ENCODE measurements at regions not wholly inside any gene's neighbourhood (a gene's known extent, or its start where the extent isn't known, plus 50 kb on each side); places are given as distances from the start of the nearest gene placed in this dataset.

DNA sequence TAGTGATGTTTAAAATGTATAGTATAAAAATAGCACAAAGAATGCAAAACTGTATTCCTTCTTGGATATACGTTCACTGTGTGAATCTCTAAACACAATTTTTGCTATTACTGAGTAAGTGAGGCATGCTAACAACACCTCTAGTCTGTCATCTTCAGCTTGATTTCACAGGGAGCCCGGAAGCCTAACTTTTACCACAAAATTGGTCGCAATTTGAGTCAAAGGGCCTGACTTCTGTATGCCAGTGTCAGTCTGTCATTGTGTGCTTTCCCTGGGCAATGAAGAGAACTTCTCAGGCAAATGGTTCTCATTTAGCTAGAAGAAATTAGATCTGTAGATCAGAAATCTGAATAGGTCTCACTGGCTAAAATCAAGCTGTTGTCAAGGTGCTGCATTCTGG, 1059.5 kb downstream of the FAM181B start:
- DNase-seq (ENCODE audit: low spot score) (no peak), FAIRE-seq (no peak), ATAC-seq (no peak)
- H3K36me3 ChIP-seq (replicated peaks in 1 of 2; ENCODE audit: control insufficient read depth in 1 of 2, insufficient read depth in 2 of 2, low read length in 2 of 2): no peaks in the 10 kb centered on the region
- POLR2A ChIA-PET: no interaction called here
- intact Hi-C loops (cut with micrococcal nuclease; ENCODE audit: unreplicated experiment): no loop called here
- H3K4me2 ChIP-seq (ENCODE audit: low read depth, low read length): no peak overlapping the region
- H3K4me1 ChIP-seq (ENCODE audit: insufficient read depth, low read length): no peaks in the 10 kb centered on the region
- H3K4me3 ChIP-seq (replicated peaks in 1 of 3; ENCODE audit: insufficient read depth in 1 of 3, low read depth in 2 of 3, low read length in 3 of 3): no peak overlapping the region
- no peak overlapping the region for H3K9ac ChIP-seq (ENCODE audit: insufficient read depth, low read depth, low read length)
- H2AFZ ChIP-seq (ENCODE audit: low read length): no peak overlapping the region
- H3K9me3 ChIP-seq (ENCODE audit: low read length): no peaks in the 10 kb centered on the region
- TF ChIP-seq, protein P1, sequence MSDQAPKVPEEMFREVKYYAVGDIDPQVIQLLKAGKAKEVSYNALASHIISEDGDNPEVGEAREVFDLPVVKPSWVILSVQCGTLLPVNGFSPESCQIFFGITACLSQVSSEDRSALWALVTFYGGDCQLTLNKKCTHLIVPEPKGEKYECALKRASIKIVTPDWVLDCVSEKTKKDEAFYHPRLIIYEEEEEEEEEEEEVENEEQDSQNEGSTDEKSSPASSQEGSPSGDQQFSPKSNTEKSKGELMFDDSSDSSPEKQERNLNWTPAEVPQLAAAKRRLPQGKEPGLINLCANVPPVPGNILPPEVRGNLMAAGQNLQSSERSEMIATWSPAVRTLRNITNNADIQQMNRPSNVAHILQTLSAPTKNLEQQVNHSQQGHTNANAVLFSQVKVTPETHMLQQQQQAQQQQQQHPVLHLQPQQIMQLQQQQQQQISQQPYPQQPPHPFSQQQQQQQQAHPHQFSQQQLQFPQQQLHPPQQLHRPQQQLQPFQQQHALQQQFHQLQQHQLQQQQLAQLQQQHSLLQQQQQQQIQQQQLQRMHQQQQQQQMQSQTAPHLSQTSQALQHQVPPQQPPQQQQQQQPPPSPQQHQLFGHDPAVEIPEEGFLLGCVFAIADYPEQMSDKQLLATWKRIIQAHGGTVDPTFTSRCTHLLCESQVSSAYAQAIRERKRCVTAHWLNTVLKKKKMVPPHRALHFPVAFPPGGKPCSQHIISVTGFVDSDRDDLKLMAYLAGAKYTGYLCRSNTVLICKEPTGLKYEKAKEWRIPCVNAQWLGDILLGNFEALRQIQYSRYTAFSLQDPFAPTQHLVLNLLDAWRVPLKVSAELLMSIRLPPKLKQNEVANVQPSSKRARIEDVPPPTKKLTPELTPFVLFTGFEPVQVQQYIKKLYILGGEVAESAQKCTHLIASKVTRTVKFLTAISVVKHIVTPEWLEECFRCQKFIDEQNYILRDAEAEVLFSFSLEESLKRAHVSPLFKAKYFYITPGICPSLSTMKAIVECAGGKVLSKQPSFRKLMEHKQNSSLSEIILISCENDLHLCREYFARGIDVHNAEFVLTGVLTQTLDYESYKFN (CRISPR knock-in tag; conservative IDR thresholded peaks at IDR 0.05): no peak
- no peak for TF ChIP-seq PBX2 (CRISPR knock-in tag; IDR thresholded peaks at IDR 0.05)
- TF ChIP-seq ZSCAN9 (CRISPR knock-in tag; IDR thresholded peaks at IDR 0.05; ENCODE audit: borderline replicate concordance): no peak
- no peak for TF ChIP-seq ZNF850 (CRISPR knock-in tag; conservative IDR thresholded peaks at IDR 0.05)
- no peak for TF ChIP-seq ZNF552 (CRISPR knock-in tag; IDR thresholded peaks at IDR 0.05; ENCODE audit: borderline replicate concordance)
- TF ChIP-seq ATM (IDR thresholded peaks at IDR 0.05; ENCODE audit: borderline replicate concordance): no peak
- no peak for TF ChIP-seq BRD4 (CRISPR knock-in tag; IDR thresholded peaks at IDR 0.05)
- TF ChIP-seq ZNF761 (CRISPR knock-in tag; conservative IDR thresholded peaks at IDR 0.05): no peak
- TF ChIP-seq YY1 (IDR thresholded peaks at IDR 0.05; ENCODE audit: insufficient read depth, insufficient replicate concordance, low read depth, low read length): no peak
- no peak for TF ChIP-seq ZSCAN25 (CRISPR knock-in tag; IDR thresholded peaks at IDR 0.05)
- no peak for TF ChIP-seq KDM4B (CRISPR knock-in tag; IDR thresholded peaks at IDR 0.05)
- TF ChIP-seq CAMTA2 (CRISPR knock-in tag; IDR thresholded peaks at IDR 0.05; ENCODE audit: borderline replicate concordance): no peak
- TF ChIP-seq ZNF253 (CRISPR knock-in tag; IDR thresholded peaks at IDR 0.05; ENCODE audit: borderline replicate concordance): no peak
- TF ChIP-seq, protein P2, sequence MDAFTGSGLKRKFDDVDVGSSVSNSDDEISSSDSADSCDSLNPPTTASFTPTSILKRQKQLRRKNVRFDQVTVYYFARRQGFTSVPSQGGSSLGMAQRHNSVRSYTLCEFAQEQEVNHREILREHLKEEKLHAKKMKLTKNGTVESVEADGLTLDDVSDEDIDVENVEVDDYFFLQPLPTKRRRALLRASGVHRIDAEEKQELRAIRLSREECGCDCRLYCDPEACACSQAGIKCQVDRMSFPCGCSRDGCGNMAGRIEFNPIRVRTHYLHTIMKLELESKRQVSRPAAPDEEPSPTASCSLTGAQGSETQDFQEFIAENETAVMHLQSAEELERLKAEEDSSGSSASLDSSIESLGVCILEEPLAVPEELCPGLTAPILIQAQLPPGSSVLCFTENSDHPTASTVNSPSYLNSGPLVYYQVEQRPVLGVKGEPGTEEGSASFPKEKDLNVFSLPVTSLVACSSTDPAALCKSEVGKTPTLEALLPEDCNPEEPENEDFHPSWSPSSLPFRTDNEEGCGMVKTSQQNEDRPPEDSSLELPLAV (CRISPR knock-in tag; conservative IDR thresholded peaks at IDR 0.05; ENCODE audit: low read depth): no peak
- CTCF ChIA-PET (ENCODE audit: low intra/inter-chr PET ratio, low total read pairs): no interaction called here
- BruUV-seq (replicated peaks): no TSS peak
- WGBS (ENCODE audit: low lambda C conversion rate): 0% methylated on average over 3 of the region's 3 CpGs
- in situ Hi-C loops (cut with HindIII; ENCODE audit: extremely low pct_ligation_motif_present, low pct_unique_long_range_greater_than_20kb): no loop called here
- no peaks in the 10 kb centered on the region for H4K20me1 ChIP-seq (ENCODE audit: insufficient read depth, low read length)
- no peaks in the 10 kb centered on the region for H3K27me3 ChIP-seq (ENCODE audit: control insufficient read depth in 1 of 2, insufficient read depth in 2 of 2, low read length in 2 of 2)
- no peak overlapping the region for H3K27ac ChIP-seq (ENCODE audit: extremely low read length, insufficient read depth, low read length)
- H3K79me2 ChIP-seq (ENCODE audit: insufficient read depth, low read length): no peaks in the 10 kb centered on the region
